Astrocyte of the hippocampus (primary cell): ENCODE measurements at regions not wholly inside any gene's neighbourhood (a gene's known extent, or its start where the extent isn't known, plus 50 kb on each side); places are given as distances from the start of the nearest gene placed in this dataset.
A peak's percentile ranks its signal among the peaks of the same experiment; 100 is the strongest.

Experiments
- DNase-seq: peaks from one replicate; pipeline ENCODE4 v3.0.0; 2011; ENCODE audit warnings: low read depth, low spot score

DNA sequence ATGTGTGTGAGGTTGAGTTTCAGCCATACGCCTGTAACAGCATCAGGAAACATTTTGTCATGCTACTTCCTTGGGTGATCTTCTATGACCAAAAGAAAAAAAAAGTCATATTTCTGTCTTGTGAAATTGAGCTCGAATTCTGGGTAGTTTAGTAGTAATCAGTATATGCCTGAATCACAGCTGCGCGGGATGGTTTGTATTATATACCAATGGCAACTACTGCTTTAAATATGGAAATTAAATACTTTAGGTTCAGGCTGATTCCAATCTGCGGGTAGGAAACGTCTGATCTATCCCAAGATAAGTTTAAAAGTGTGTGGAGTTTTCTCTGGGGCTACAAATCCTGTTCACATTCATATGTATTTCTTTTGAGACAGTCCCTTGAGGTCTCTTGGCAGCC lies 115.6 kb upstream of the FERMT1 start:
- DNase-seq, result no peak

DNA sequence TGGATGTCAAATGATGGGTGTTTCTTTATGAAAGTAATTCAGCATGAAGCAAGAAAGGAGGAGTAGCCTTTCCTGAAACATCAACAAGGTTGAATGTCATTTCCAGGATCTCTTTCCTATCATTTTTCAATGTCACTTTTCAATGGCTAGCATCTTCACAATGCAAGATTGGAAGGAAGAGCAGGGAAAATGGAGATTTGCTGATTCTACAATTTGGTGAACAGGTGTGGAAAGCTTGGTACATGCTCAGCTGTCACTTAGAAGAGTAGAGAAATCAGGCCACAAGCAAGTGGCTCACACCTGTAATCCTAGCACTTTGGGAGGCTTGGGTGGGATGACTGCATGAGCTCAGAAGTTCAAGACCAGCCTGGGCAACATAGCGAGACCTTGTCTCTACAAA lies 112.7 kb upstream of the FERMT1 start:
- no peak for DNase-seq

DNA sequence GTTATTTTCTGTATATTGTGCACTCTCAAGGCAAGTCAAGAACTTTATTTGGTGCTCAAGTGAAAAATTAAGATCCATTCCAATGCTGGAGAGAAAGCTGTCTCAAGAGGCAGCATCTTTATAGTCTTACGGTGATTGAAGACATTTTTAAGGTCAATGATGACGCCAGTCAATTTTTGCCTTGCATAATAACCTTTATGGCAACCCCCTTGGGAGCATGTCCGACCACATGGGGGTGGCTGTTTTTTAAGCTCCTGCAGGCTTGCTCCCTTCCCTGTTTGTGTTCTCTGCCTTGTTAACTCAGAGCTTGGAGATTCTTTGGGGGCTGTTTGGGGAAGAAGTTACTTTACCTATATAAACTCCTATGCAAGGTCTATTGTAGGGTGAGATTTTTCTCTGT lies 109.6 kb upstream of the FERMT1 start:
- DNase-seq, result no peak

DNA sequence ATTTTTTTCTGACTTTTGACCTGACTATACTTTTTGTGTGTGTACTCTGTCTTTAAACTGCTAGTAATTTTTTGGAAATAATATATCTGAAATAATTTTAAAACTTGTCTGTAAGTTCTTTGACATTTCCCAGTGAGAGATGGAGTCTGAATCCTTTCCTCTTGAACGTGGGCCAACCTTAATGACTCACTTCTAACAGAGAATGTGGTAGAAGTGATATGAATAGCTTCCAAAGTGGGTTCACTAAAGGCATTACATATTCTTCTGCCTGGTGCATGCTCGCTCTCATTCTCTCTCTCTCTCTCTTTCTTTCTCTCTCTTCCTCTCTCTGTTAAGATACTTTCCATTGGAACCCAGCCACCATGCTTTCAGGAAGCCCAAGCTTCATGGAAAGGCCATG lies 108.7 kb upstream of the FERMT1 start:
- DNase-seq, result peak; percentile 68

DNA sequence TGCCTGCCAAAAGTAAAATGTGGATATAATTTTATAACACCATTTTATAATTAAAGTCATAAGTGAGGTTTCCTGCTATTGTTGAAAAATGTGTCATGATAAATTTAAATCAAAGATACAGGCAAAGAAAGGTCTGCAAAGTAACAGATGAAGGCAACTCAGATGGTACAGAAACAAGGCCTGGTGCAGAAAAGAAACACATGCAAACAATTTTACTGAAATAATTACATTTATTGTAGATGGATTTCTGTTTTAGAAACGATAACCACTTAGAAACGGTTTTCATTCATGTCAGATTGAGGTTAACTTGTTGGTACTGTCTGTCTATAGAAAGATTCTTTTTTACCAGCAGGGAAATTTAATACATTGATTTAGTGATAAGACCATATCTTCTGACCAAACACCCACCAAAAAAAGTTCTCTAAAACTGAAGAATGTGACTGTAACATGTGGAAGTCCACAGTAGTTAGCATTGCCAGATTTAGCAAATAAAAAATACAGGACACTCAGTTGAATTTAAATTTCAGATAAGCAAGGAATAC lies 105.5 kb upstream of the FERMT1 start:
- no peak for DNase-seq

DNA sequence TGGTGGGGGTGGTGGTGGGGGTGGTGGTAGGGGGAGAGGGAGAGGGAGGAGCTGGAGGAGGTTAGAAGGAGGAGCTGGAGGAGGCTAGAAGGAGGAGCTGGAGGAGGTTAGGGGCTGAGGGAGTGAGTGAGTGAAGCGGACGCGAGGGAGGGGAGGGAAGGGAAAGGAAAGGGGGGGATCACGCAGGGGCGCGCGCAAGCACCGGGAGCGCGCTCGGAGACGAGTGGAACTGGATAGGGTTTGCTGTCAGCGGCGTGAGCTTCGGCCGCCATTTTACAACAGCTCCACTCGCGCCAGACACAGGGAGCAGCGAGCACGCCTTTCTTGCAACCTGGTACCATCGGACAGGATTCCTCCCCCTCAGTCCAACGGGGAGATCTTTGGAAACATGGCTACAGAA lies 90.5 kb upstream of the FERMT1 start:
- DNase-seq, result no peak

DNA sequence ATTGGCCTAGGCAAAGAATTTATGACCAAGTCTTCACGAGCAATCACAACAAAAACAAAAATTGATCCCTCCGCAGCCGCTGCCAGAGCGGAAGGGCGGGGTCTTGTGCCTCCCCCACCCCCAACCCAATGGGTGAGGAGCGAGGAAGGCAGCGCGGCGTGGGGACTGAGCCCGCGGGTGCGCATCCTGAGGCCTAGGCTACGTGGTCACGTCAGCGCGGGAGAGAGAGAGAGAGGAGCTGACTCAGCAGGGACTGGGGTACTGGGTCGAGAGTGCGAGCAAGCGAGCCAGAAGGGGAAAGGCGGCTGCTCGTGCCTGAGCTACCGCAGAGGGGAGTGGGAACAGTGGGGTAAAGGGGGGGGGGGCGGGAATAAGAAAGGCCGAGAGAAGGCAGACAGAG lies 90.1 kb upstream of the FERMT1 start:
- DNase-seq, result no peak

DNA sequence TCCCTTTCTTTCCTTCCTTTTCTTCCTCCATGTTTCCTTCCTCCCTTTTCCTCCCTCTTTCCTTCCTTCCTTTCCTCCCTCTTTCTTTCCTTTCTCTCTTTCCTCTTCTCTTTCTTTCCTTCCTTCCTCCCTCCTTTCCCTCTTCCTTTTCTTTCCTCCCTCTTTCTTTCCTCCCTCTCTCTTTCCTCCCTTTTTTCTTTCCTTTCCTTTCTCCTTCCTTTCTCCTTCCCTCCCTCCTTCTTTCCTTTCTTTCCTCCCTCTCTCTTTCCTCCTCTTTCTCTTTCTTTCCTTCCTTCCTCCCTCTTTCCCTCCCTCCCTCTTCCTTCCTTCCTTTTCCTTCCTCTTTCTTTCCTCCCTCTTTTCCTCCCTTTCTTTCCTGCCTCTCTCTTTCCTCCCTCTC lies 86.3 kb upstream of the FERMT1 start:
- DNase-seq, result no peak

DNA sequence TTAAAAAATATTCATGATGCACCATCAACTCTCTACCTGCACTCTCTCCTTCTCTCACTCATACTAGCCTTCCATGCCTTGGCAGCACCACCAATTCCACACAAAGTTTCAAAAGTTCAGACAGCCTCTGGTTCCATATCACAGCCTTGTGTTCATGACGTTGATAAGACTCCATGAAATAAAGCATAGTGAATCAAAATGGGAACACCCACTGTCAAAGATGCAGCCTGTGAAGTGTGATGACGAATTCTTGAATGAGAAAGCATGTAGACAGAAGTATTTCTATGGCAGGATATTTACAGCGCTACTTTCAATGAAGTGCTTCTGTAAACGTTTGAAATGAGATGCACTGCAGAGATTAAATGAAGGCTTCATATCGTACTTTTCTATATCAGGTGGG lies 77.3 kb upstream of the FERMT1 start:
- no peak for DNase-seq

DNA sequence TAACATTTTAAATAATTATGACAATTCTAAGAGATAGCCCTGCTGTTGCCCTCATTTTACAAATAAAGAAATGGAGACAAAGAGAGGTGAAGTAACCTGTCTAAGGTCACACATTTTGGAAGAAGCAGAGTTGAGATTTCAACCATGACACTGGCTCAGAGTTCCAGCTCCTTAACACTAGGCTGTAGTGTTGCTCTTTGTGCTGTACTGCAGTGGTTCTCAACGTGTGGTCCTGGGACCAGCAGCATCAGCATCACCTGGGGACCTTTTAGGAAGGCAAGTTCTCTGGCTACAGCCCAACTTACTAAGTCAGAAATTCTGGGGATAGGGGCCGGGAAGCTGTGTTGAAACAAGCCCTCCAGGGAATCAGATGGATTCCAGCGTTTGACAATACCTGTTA lies 62.4 kb upstream of the FERMT1 start:
- no peak for DNase-seq

DNA sequence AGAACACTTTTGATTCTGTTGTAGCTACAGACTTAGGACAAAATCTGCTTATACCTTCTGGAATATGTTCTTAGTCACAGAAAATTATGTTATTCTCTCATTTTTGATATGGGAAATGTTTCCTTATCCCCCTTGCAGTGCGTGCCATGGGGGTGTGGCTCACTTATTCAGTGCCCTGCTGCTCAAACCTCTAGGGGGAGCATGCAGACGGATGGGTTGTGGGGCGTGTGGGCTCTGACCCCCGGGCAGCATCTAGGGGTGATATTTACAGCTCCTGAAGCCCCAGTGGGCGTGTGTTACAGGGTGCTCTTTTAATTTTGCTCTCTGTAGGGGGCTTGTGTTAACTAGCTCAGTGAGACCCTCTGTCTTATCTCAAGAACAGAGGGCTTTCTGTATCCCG lies 61.3 kb upstream of the FERMT1 start:
- no peak for DNase-seq

DNA sequence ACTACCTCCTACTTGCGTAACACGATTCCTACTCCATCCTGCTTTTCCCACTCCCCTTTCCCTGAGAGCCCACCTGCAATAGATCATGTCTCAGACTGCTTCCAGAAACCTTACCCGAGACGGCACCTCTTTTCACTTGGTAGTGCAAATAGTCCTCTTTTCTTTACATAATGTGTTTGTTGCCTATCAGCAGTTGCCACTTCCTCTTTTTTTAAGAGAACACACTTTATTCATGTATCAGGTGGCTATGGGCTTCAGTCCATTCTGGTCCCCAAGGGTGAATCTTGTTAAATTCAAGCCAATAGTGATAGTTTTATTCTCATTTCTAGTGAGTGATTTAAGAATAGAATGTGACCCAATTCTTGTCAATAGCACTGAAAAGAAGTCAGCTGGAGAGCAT lies 57.7 kb upstream of the FERMT1 start:
- no peak for DNase-seq

DNA sequence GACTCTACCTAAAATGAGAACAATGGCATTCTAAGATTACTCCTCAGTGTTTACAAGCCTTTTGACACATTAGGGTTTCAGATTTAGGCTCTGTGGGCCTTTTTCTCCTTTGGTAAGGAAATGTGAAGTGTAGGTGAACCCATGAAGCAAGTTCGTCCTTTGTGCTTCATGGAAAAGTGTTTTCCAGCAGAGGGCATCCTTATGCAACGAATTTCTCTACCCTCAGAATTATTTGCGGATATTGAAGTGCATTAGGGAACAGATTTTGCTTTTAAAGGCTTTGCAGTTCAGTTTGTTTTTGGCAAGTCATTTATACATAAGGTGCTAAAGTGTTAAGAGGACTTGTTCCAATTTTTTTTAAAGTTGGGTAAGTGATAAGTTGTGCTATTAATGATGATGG lies 55.7 kb upstream of the FERMT1 start:
- DNase-seq, result peak; percentile 68

DNA sequence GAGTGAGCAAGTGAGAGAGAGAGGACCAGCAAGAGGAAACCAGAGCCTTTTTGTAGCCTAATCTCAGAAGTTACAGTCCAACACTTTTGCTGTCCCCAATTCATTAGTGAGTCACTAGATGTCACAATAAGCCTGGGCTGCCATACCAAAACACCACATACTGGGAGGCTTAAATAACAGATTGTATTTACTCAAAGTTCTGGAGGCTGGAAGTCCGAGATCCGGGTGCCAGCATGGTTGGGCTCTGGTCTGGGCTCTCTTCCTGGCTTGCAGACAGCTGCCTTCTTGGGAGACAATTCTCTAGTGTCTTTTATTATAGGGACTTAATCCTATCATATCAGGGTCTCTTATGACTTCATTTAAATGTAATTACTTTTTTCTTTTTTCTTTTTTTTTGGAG lies 50.7 kb upstream of the FERMT1 start:
- DNase-seq, result no peak
